ENCODE measurements at regions not wholly inside any gene's neighbourhood (a gene's known extent, or its start where the extent isn't known, plus 50 kb on each side); places are given as distances from the start of the nearest gene placed in this dataset.

DNA sequence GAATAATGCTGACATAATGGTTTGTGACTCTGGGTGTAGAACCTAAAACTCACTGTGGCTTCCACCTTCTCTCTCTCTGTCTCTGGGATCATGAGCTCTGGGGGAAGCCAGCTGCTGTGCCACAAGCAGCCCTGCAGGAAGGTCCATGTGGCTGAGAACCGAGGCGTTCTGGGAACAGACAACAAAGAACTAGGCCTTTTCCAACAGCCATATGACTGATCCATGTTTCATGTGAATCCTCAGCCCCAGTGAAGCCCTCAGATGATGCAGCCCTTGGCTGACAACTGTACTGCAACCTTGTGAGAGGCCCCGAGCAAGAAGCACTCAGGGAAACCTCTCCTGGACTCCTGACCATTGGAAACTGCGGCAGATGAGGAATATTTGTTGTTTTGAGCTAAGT is 56.6 kb downstream of the HLA-G start:
- DNase-seq (ENCODE audit: low spot score), result no peak

DNA sequence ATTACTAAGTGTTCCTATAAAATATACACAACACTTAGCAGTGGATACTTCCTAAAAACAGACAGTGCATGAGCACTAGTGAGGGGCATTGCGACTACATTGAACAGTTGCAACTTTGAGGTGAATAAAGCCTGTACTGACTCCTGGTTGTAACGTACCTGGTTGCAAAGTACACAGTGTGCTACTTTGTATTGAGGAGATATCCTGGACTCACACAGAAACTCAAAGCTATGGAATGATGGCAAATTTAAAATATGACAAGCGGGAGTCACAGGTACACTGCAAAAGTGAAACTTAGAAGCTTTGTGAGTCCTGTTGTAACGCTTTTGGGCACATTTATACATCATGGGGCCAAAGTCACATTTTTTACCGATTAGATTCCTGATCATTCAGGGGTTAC is 55.6 kb upstream of the HLA-A start:
- no peak for DNase-seq (ENCODE audit: low spot score)

DNA sequence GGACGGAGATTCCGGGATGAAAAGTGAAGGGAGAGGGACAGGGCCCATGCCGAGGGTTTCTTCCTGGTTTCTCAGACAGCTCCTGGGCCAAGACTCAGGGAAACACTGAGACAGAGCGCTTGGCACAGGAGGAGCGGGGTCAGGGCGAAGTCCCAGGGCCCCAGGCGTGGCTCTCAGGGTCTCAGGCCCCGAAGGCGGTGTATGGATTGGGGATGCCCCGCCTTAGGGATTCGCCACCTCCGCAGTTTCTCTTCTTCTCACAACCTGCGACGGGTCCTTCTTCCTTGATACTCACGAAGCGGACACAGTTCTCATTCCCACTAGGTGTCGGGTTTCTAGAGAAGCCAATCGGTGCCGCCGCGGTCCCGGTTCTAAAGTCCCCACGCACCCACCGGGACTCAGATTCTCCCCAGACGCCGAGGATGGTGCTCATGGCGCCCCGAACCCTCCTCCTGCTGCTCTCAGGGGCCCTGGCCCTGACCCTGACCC is 55.0 kb upstream of the HLA-A start:
- no peak for DNase-seq (ENCODE audit: low spot score)

DNA sequence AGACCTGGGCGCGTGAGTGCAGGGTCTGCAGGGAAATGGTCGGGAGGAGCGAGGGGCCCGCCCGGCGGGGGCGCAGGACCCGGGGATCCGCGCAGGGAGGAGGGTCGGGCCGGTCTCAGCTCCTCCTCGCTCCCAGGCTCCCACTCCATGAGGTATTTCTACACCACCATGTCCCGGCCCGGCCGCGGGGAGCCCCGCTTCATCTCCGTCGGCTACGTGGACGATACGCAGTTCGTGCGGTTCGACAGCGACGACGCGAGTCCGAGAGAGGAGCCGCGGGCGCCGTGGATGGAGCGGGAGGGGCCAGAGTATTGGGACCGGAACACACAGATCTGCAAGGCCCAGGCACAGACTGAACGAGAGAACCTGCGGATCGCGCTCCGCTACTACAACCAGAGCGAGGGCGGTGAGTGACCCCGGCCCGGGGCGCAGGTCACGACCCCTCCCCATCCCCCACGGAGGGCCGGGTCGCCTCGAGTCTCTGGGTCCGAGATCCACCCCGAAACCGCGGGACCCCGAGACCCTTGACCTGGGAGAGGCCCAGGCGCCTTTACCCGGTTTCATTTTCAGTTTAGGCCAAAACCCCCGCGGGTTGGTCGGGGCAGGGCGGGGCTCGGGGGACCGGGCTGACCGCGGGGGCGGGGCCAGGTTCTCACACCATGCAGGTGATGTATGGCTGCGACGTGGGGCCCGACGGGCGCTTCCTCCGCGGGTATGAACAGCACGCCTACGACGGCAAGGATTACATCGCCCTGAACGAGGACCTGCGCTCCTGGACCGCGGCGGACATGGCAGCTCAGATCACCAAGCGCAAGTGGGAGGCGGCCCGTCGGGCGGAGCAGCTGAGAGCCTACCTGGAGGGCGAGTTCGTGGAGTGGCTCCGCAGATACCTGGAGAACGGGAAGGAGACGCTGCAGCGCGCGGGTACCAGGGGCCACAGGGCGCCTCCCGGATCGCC is 54.2 kb upstream of the HLA-A start:
- peak; percentile 93 for DNase-seq (ENCODE audit: low spot score)

Data from mesenteric fat pad (tissue), 1 donor.